Liver (tissue), 8 donors: ENCODE measurements at regions not wholly inside any gene's neighbourhood (a gene's known extent, or its start where the extent isn't known, plus 50 kb on each side); places are given as distances from the start of the nearest gene placed in this dataset.

ENCODE experiments used
- DNase-seq: peaks from one replicate; pipeline ENCODE4 v3.0.0-alpha.2; 2017; ENCODE audit warnings: low spot score
- H3K27ac ChIP-seq, 2 donors: one replicate each; pipeline ENCODE4 v1.7.0; 2013; ENCODE audit warnings: inconsistent platforms in 2 of 2, low read length in 2 of 2, control low read depth in 1 of 2, low read depth in 1 of 2, mild to moderate bottlenecking in 1 of 2
- H3K27me3 ChIP-seq, 4 donors: one replicate each; pipeline versions ENCODE4 v1.6.1 to v1.7.0; 2013; ENCODE audit warnings: low read length in 3 of 4, inconsistent platforms in 1 of 4, mild to moderate bottlenecking in 1 of 4, moderate library complexity in 1 of 4; ENCODE audit not compliant: control insufficient read depth in 4 of 4, insufficient read depth in 4 of 4
- H3K36me3 ChIP-seq, 4 donors: one replicate each; pipeline versions ENCODE4 v1.6.1 to v1.7.0; 2013; ENCODE audit warnings: low read length in 3 of 4, mild to moderate bottlenecking in 3 of 4, low read depth in 1 of 4, moderate library complexity in 1 of 4; ENCODE audit not compliant: control insufficient read depth in 4 of 4, insufficient read depth in 3 of 4
- H3K4me1 ChIP-seq, 4 donors: one replicate each; pipeline versions ENCODE4 v1.6.1 to v1.7.0; 2013; ENCODE audit warnings: low read length in 3 of 4, mild to moderate bottlenecking in 3 of 4, moderate library complexity in 1 of 4; ENCODE audit not compliant: control insufficient read depth in 4 of 4, insufficient read depth in 4 of 4
- H3K4me3 ChIP-seq, 3 donors: one replicate each; pipeline versions ENCODE4 v1.6.1 to v1.7.0; 2013; ENCODE audit warnings: low read length in 3 of 3, control low read depth in 1 of 3, low read depth in 1 of 3, mild to moderate bottlenecking in 1 of 3
- H3K9ac ChIP-seq, 2 donors: one replicate each; pipeline ENCODE4 v1.7.0; 2013; ENCODE audit warnings: low read length in 2 of 2, mild to moderate bottlenecking in 2 of 2, moderate library complexity in 2 of 2, control low read depth in 1 of 2, low read depth in 1 of 2
- H3K9me3 ChIP-seq, 4 donors: one replicate each; pipeline versions ENCODE4 v1.6.1 to v1.7.0; 2013; ENCODE audit warnings: low read length in 3 of 4; ENCODE audit not compliant: control insufficient read depth in 4 of 4
- EGR1 ChIP-seq, 2 donors: IDR thresholded peaks; 2 replicates each; pipeline ENCODE4 v1.6.1; 2016 to 2018; ENCODE audit warnings: antibody characterized with exemption in 2 of 2, low read depth in 2 of 2
- FOXA1 ChIP-seq: IDR thresholded peaks from 2 replicates; pipeline ENCODE4 v1.6.1; 2016; ENCODE audit warnings: antibody characterized with exemption
- FOXA2 ChIP-seq: IDR thresholded peaks from 2 replicates; pipeline ENCODE4 v1.6.1; 2016; ENCODE audit warnings: antibody characterized with exemption
- GABPA ChIP-seq, 2 donors: IDR thresholded peaks in 1 of 2; conservative IDR thresholded peaks in 1 of 2; 2 replicates each; pipeline ENCODE4 v1.6.1; 2016; ENCODE audit warnings: antibody characterized with exemption in 2 of 2, mild to moderate bottlenecking in 1 of 2, moderate library complexity in 1 of 2
- HNF4A ChIP-seq, 2 donors: conservative IDR thresholded peaks; 2 replicates each; pipeline ENCODE4 v1.6.1; 2016; ENCODE audit warnings: antibody characterized with exemption in 2 of 2, mild to moderate bottlenecking in 2 of 2
- HNF4G ChIP-seq: IDR thresholded peaks from 2 replicates; pipeline ENCODE4 v1.6.1; 2016; ENCODE audit warnings: antibody characterized with exemption
- JUND ChIP-seq, 2 donors: IDR thresholded peaks; 2 replicates each; pipeline ENCODE4 v1.6.1; 2016; ENCODE audit warnings: antibody characterized with exemption in 2 of 2
- MAX ChIP-seq: IDR thresholded peaks from 2 replicates; pipeline ENCODE4 v1.6.1; 2016; ENCODE audit warnings: antibody characterized with exemption
- NR2F2 ChIP-seq: IDR thresholded peaks from 2 replicates; pipeline ENCODE4 v1.6.1; 2016; ENCODE audit warnings: antibody characterized with exemption
- RAD21 ChIP-seq, 2 donors: IDR thresholded peaks; 2 replicates each; pipeline ENCODE4 v1.6.1; 2016; ENCODE audit warnings: antibody characterized with exemption in 2 of 2, mild to moderate bottlenecking in 2 of 2
- REST ChIP-seq: IDR thresholded peaks from 2 replicates; pipeline ENCODE4 v1.6.1; 2016; ENCODE audit warnings: antibody characterized with exemption, mild to moderate bottlenecking
- RXRA ChIP-seq, 2 donors: IDR thresholded peaks; 2 replicates each; pipeline ENCODE4 v1.6.1; 2017 to 2018; ENCODE audit warnings: antibody characterized with exemption in 2 of 2, mild to moderate bottlenecking in 1 of 2
- SP1 ChIP-seq: IDR thresholded peaks from 2 replicates; pipeline ENCODE4 v1.6.1; 2018; ENCODE audit warnings: antibody characterized with exemption, mild to moderate bottlenecking
- TAF1 ChIP-seq: conservative IDR thresholded peaks from 2 replicates; pipeline ENCODE4 v1.6.1; 2016; ENCODE audit warnings: antibody characterized with exemption, mild to moderate bottlenecking
- YY1 ChIP-seq: IDR thresholded peaks from 2 replicates; pipeline ENCODE4 v1.6.1; 2016; ENCODE audit warnings: antibody characterized with exemption, mild to moderate bottlenecking
- WGBS: extraction: QIAGEN DNeasy Blood & Tissue Kit; methylation state at CpG from one replicate; pipeline ENCODE4 v1.1.7; 2013; 5-methylcytosine and 5-hydroxymethylcytosine counted together
- TF ChIP-seq, protein P1 (sequence below): IDR thresholded peaks from 2 replicates; pipeline ENCODE4 v1.6.1; 2016; ENCODE audit warnings: antibody characterized with exemption
- TF ChIP-seq, protein P2 (sequence below): IDR thresholded peaks from 2 replicates; pipeline ENCODE4 v1.6.1; 2016; ENCODE audit warnings: antibody characterized with exemption
- TF ChIP-seq, protein P3 (sequence below): fragments of 150-350 bp; IDR thresholded peaks from 2 replicates; pipeline ENCODE4 v1.5.1; 2017; ENCODE audit warnings: improper control_type of control experiment, low read depth, low read length; ENCODE audit not compliant: missing input control
- donor health status: healthy.
- donor health status: healthy.
- donor health status: healthy.
- donor health status: healthy.
- donor health status: healthy.

GRCh38 chr3:104742044-104742443, 624.7 kb upstream of the ALCAM start:
- H3K27ac ChIP-seq: no peak overlapping the region
- DNase-seq: no peak
- H3K4me3 ChIP-seq: no peak overlapping the region
- no peaks in the 10 kb centered on the region for H3K4me1 ChIP-seq
- H3K9ac ChIP-seq: no peak overlapping the region
- H3K36me3 ChIP-seq: no peaks in the 10 kb centered on the region
- TF ChIP-seq TAF1 (no peak), RXRA (IDR thresholded peaks at IDR 0.05) (no peak), RAD21 (IDR thresholded peaks at IDR 0.05) (no peak), HNF4G (no peak), FOXA1 (no peak), YY1 (no peak), MAX (no peak), FOXA2 (no peak), REST (no peak), SP1 (no peak), JUND (IDR thresholded peaks at IDR 0.05) (no peak), EGR1 (IDR thresholded peaks at IDR 0.05; ENCODE audit: low read depth in 2 of 2) (no peak)
- TF ChIP-seq, protein P1, sequence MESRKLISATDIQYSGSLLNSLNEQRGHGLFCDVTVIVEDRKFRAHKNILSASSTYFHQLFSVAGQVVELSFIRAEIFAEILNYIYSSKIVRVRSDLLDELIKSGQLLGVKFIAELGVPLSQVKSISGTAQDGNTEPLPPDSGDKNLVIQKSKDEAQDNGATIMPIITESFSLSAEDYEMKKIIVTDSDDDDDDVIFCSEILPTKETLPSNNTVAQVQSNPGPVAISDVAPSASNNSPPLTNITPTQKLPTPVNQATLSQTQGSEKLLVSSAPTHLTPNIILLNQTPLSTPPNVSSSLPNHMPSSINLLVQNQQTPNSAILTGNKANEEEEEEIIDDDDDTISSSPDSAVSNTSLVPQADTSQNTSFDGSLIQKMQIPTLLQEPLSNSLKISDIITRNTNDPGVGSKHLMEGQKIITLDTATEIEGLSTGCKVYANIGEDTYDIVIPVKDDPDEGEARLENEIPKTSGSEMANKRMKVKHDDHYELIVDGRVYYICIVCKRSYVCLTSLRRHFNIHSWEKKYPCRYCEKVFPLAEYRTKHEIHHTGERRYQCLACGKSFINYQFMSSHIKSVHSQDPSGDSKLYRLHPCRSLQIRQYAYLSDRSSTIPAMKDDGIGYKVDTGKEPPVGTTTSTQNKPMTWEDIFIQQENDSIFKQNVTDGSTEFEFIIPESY: no peak
- H3K9me3 ChIP-seq: no peaks in the 10 kb centered on the region
- 64% methylated on average over 2 of the region's 2 CpGs for WGBS
- H3K27me3 ChIP-seq: no peaks in the 10 kb centered on the region

- no peak for DNase-seq
- WGBS: 43% methylated on average over 3 of the region's 3 CpGs
- Histone ChIP-seq H3K9me3 (no peaks in the 10 kb centered on the region), H3K27ac (no peak overlapping the region), H3K9ac (no peak overlapping the region), H3K27me3 (no peaks in the 10 kb centered on the region), H3K36me3 (no peaks in the 10 kb centered on the region), H3K4me3 (no peak overlapping the region), H3K4me1 (no peaks in the 10 kb centered on the region)
- TF ChIP-seq TAF1: no peak
- TF ChIP-seq, protein P2, sequence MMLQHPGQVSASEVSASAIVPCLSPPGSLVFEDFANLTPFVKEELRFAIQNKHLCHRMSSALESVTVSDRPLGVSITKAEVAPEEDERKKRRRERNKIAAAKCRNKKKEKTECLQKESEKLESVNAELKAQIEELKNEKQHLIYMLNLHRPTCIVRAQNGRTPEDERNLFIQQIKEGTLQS: no peak
- TF ChIP-seq, protein P3, sequence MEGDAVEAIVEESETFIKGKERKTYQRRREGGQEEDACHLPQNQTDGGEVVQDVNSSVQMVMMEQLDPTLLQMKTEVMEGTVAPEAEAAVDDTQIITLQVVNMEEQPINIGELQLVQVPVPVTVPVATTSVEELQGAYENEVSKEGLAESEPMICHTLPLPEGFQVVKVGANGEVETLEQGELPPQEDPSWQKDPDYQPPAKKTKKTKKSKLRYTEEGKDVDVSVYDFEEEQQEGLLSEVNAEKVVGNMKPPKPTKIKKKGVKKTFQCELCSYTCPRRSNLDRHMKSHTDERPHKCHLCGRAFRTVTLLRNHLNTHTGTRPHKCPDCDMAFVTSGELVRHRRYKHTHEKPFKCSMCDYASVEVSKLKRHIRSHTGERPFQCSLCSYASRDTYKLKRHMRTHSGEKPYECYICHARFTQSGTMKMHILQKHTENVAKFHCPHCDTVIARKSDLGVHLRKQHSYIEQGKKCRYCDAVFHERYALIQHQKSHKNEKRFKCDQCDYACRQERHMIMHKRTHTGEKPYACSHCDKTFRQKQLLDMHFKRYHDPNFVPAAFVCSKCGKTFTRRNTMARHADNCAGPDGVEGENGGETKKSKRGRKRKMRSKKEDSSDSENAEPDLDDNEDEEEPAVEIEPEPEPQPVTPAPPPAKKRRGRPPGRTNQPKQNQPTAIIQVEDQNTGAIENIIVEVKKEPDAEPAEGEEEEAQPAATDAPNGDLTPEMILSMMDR: no peak
- TF ChIP-seq RAD21 (IDR thresholded peaks at IDR 0.05): no peak
- no peak for TF ChIP-seq JUND (IDR thresholded peaks at IDR 0.05)
- no peak for TF ChIP-seq GABPA (IDR thresholded peaks at IDR 0.05 in 1 of 2, conservative IDR thresholded peaks at IDR 0.05 in 1 of 2)
- no peak for TF ChIP-seq RXRA (IDR thresholded peaks at IDR 0.05)
- TF ChIP-seq YY1: no peak
- TF ChIP-seq EGR1 (IDR thresholded peaks at IDR 0.05; ENCODE audit: low read depth in 2 of 2): no peak
- no peak for TF ChIP-seq HNF4G
- no peak for TF ChIP-seq FOXA1
- TF ChIP-seq HNF4A (conservative IDR thresholded peaks at IDR 0.05): no peak
- TF ChIP-seq MAX: no peak
- TF ChIP-seq, protein P1: no peak
- TF ChIP-seq FOXA2: no peak
- no peak for TF ChIP-seq SP1
- no peak for TF ChIP-seq REST
- TF ChIP-seq NR2F2: no peak
These were observed 621.4 kb upstream of the ALCAM start for GRCh38 chr3:104745313-104745712.
